Nephron (organoid): ENCODE measurements at regions not wholly inside any gene's neighbourhood (a gene's known extent, or its start where the extent isn't known, plus 50 kb on each side); places are given as distances from the start of the nearest gene placed in this dataset.

ENCODE experiments used
- H3K27ac Mint-ChIP-seq, 3 experiments: 2 replicates each; pipeline ENCODE4 v1.8.0; 2020; ENCODE audit warnings: mixed read lengths in 3 of 3, mild to moderate bottlenecking in 2 of 3, moderate library complexity in 1 of 3
- H3K27me3 Mint-ChIP-seq: 2 replicates; pipeline ENCODE4 v1.8.0; 2021; ENCODE audit warnings: low read depth, mild to moderate bottlenecking, moderate library complexity, mixed read lengths
- H3K36me3 Mint-ChIP-seq: 2 replicates; pipeline ENCODE4 v1.8.0; 2020; ENCODE audit warnings: low read depth, mixed read lengths
- H3K4me1 Mint-ChIP-seq: 2 replicates; pipeline ENCODE4 v1.8.0; 2020; ENCODE audit warnings: mixed read lengths
- H3K4me3 Mint-ChIP-seq, 3 experiments: 2 replicates each; pipeline ENCODE4 v1.8.0; 2020; ENCODE audit warnings: mild to moderate bottlenecking in 3 of 3, mixed read lengths in 3 of 3, moderate library complexity in 2 of 3
- H3K9me3 Mint-ChIP-seq: 2 replicates; pipeline ENCODE4 v1.8.0; 2020; ENCODE audit warnings: mixed read lengths
- CTCF ChIP-seq, 3 experiments: fragments of 200-600 bp; sonication (generic); IDR thresholded peaks; one replicate each; pipeline ENCODE4 v1.5.0; 2021; ENCODE audit warnings: antibody characterized with exemption in 3 of 3; ENCODE audit not compliant: unreplicated experiment in 3 of 3

DNA sequence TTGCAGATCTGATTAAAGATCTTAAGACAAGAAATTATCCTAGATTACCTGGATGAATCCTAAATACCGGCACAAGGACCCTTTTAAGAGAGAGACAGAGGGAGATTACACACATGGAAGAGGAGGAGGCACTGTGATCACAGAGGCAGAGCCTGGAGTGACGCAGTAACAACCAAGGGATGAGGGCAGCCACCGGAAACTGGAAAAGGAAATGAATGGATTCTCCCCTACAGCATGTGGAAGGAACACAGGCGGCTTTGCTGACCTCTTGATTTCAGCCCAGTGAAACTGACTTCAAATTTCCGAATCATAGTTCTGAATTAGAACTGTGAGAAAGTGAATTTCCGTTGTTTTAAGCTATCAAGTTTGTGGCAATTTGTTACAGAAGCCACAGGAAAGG, 50.2 kb upstream of the IVNS1ABP start:
- Mint-ChIP-seq H3K9me3 (peaks cover 6% of the 10 kb centered on the region), H3K36me3 (no peaks in the 10 kb centered on the region), H3K27ac (no peak overlapping the region), H3K27me3 (no peaks in the 10 kb centered on the region), H3K4me1 (no peaks in the 10 kb centered on the region), H3K4me3 (no peak overlapping the region)
- no peak for TF ChIP-seq CTCF (IDR thresholded peaks at IDR 0.05; ENCODE audit: unreplicated experiment in 3 of 3)
